GM18861 (cell line): ENCODE measurements at regions not wholly inside any gene's neighbourhood (a gene's known extent, or its start where the extent isn't known, plus 50 kb on each side); places are given as distances from the start of the nearest gene placed in this dataset.

Source experiments
- ATAC-seq: cut with Tn5 transposase; IDR thresholded peaks from one replicate; pipeline ENCODE4 v1.9.1; 2021; ENCODE audit not compliant: unreplicated experiment

DNA sequence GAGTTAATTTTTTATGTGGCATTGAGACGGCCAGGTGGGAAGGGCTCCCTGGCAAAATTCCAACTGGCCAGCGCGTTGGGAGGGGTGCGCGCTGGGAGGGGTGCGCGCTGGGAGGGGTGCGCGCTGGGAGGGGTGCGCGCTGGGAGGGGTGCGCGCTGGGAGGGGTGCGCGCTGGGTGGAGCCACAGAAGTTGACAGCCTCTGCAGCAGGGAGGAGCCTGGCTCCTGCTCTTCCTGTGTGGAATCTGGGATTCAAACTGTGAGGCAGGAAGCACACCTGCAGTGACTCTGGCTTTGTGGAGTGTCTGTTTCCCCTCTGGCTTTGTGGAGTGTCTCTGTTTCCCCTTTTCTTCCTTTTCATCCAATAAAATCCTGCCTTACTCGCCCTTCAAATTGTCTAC is 147.9 kb upstream of the CBLN2 start:
- no peak for ATAC-seq

DNA sequence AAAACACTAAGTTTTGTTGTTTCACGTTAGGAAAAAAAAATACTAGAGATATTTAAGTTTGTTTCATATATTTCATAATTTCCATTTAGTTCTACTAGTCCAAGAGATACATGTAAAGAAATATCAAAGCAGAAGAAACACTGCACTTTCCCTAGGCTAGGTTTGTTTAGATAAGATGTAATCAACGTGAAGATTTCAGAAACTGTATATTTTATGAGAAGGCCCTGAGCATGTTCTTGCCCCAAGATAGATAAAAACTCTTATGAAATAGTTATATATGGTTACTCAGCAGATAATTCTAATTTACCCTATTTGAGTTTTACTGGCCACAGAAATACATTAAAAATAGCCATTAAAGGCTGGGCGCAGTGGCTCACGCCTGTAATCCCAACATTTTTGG is 143.6 kb upstream of the CBLN2 start:
- ATAC-seq = no peak

DNA sequence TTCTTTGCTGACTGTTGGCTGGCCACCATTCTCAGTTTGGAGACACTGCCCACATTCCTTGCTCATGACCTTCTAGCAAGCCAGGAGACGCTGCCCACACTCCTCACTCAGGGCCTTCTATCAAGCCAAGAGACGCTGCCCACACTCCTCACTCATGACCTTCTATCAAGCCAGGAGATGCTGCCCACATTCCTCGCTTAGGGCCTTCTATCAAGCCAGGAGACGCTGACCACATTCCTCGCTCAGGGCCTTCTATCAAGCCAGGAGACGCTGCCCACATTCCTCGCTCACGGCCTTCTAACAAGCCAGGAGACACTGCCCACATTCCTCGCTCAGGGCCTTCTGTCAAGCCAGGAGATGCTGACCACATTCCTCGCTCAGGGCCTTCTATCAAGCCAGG is 131.3 kb upstream of the CBLN2 start:
- no peak for ATAC-seq

DNA sequence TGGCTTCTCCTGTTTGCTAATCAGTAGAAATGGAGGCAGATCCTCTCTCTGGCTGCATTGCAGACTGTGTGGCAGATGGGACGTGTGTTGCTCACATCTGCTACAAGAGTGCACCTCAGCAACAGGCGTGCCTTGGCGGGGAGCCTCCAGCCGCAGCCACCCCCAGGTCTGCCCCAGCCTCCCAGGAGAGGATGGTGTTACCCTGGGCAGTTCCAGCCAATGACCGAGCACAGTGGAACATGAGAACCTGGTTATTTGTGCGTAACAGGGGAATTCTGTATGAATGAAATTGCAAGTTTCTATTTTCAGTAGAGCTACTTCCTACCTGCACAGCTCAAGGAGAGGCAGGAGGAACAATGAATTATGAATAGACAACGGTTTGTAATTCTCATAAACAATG is 130.6 kb upstream of the CBLN2 start:
- ATAC-seq = peak; percentile 90

DNA sequence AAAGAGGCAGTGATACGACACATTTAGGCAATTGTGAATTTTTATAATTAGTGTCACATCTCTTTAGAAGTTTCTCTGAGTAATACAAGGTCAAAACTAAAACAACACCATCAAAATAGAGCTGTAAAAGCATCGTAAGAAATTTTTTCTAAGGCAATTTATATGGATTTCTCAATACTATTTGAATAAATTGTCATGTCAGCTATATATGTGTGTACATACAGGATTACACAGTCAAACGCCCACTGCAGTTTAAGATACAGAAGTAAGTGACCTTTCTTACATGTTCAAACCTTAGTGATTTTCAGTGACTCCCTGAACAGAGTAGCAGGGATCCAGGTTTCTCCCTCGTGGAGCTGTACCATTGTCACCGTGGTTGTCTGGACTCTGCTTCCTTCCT is 129.1 kb upstream of the CBLN2 start:
- no peak for ATAC-seq

DNA sequence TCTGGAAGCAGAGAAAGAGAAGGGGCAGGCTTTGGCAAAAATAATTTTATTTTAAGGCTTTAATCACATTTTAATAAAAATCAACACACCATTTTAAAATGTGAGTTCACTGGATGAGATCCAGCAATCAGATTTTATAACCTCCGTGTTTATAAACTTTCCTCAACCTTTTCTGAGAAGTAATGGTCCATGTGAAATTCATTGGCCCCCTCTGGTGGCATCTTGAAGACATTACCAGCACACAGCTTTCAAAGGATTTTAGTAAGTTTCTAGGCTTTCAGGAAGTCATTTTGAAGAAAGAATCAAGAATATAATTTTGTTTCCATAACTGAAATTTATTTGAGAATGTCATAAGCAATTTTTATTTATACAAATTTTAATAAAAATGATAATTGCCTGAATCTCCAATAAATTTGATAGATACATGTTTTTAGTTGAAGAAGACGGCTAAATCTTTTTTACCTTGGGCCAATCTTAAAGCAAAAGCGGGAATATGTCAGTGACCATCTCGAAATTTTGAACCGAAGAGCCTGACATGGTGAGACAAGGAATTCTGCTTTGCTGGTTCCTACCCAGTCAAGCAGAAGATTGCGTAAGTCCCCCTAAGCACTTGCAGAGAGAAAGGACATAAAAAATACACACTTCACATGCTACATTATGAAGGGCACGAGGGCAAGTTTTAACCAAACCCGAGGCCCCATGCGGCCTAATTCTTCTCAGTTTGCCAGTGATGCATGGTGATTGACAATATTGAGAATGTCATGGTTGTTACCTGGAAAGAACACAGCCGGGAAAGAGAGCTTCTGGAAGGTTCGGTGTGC is 128.4 kb upstream of the CBLN2 start:
- ATAC-seq = peak; percentile 37

DNA sequence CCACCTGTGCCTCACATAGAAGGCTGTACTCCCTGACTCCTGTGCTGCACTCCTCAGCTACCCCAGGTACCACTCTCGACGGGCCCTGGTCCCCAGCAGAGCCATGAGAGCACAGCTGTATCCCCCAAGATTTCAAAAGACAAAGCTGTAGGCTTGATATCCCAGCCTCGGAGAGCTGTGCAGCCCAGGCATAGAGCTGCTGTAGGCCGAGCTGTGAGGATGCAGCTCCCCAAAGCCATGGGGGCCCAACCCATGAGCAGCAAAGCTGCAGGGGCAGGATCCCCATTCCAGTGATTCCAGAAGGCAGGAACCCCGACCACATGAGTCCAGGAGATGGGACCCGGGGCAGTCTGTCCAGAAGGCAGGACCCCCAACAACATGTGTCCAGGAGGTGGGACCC is 123.8 kb upstream of the CBLN2 start:
- ATAC-seq = no peak

DNA sequence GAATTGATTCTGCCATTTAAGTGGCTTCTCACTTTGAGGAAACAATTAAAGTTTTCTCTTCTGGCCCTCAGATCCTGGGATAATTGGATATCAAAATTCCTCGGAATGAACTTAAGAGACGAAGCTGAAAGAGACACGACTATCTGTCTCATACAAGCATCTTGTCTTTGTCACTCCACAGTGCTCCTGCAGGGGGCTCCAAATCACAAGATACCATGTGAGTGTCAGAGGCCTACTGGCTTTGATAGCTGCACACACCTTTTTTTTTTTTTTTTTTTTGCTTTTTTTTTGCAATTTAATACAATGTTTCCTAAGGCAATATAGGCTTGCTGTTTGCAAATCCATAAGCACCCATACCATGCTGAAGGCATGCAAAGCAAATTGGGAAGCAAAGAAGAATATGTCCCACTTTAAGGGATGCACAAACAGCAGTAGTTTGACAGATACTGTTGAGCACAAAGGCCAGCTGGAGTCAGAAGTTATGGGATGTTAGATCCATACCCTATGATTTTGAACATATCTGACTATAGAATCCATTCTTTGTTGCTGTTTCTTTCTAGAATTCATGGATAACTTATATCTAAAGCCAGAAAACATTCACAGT is 109.0 kb upstream of the CBLN2 start:
- ATAC-seq = peak; percentile 96

DNA sequence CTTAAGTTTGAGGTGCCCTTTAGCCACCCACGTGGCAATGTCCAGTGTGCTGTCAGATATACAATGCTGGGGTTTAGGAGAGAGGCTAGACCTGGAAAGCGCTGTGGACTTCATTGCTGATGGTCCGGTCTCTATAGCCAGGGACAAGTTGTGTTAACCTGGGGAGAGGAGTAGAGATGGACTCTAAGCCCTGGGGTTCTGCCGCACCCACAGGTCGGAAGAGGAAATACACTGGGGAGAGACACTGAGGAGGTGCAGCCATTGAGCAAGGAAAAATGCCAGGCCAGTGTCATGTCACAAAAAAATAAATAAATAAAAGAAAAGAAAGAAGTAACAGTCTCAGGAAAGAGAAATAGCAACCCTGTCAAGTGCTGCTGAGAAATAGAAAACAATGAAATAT is 106.9 kb upstream of the CBLN2 start:
- ATAC-seq = no peak

DNA sequence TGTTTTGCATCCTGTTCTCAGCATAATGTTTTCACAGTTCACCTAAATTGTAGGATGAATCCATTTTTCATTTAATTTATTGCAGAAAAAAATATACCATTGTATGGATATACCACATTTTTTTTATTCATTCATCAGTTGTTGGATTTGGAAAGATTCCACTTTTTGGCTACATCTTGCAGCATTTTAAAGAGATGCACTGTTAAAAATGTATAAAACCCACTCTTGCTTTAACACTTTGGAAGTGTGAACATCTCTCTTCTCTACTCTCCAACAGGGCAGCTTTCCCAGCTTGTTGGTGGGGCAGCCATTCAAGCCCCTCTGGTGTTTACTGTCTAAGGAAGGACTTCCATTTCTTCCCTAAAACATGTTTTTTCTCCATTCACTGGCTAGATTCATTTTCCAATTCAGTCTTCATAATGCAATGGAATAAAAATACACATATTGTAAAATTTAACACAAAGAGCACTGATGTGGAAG is 104.4 kb upstream of the CBLN2 start:
- no peak for ATAC-seq

DNA sequence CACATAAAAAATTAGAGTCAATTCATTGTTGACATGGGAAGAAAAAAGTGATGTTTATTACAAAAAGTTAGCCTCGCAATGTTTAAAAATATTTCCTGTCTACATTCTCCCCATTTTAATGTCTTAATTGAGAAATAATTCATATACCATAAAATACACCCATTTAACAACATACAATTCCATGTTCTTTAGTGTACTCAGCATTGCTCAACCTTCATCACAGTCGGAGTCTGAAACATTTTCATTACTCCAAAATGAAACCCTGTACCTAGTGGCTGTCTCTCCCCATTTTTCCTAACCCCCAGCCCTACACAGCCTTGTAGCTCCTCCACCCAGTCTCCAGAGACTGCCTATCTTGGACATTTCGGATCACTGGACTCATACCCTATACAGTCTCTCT is 103.9 kb upstream of the CBLN2 start:
- no peak for ATAC-seq

DNA sequence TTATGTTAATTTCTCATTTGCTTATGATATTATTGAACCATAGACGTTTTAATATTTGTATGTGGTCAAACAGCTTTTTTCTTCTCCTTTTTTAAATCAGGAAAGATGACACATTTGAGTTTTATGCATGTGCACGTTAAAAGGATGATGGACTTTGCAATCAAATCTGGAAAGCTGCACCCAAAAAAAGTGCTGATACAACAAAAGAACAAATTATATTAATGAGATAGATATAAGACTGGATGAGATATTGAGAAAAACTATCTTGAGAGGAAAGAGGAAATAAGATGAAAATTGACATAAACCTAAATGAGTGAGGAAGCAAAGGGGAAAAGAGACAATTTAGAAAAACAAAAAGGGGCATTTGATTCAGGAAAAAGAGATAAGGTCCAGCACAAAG is 96.4 kb upstream of the CBLN2 start:
- ATAC-seq = no peak

DNA sequence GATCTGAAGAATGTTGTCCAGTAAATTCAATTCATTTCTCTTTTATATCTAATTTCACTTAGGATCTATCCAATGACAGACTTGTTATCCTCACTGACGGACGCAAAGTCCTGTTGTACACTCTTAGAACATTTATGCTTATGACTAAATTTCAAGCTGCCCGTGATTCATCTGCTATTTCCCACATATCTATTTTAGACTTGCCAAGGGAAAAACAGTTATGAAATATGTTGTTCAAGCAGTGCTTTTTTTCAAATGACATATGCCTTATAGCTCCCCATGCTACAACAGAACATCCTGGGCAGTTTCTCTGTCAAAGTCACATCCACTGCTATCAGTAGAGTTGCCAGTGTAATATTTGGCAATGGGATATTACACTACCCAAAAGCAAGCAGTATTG is 94.2 kb upstream of the CBLN2 start:
- ATAC-seq = no peak

DNA sequence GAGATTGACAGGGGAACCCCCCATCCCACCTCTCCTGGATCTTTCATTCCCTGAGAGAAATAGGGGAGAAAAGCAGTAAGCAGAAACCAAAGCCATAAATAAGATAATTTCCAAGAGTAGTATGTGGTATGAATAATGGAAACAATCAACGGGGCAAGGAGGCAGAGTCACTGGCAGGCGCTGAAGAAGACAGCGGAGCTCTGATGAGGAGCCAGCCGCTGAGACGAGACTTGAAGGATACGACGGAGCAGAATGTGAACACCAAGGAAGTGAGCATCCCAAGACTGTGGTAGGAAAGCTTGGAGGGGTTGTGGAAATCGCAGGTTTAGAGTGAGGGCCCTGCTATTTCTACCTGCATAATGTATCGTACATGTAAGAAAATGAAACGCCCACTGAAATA is 93.6 kb upstream of the CBLN2 start:
- ATAC-seq = no peak

DNA sequence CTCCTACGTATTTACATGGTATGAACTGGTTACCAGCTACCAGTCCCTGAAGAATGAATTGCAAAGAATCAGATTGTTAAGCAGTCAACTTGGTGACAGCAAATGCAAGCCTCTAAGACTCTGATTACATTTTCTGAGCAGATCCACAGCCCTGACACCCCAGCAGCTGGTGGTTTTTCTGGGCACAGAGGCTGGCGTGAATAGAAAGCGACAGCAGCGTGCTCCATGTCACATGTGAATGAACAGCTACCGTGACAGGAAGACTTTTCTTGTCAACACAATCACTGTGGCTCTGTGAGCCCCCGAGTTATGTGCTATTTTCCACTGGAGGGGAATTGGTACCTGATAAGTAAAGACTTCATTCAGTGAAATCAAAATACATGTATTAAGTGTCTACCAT is 93.2 kb upstream of the CBLN2 start:
- no peak for ATAC-seq

DNA sequence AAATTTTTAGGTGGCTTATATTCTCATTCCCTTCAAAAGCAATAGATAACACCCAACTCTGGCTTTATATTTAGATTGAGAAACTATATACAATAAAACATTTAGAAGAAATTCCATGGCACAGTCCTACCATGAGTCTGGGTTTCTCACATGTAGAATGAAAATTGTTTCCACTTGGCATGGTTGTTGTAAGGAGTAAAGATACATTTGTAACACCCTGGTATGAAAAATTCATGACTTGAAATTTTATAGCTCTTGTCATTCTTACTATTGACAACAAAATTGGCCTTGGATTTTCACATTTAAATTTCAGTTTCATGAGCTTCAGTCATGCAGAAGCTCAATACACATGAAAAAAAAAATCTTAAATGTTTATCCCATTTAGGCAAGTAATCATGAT is 92.5 kb upstream of the CBLN2 start:
- no peak for ATAC-seq

DNA sequence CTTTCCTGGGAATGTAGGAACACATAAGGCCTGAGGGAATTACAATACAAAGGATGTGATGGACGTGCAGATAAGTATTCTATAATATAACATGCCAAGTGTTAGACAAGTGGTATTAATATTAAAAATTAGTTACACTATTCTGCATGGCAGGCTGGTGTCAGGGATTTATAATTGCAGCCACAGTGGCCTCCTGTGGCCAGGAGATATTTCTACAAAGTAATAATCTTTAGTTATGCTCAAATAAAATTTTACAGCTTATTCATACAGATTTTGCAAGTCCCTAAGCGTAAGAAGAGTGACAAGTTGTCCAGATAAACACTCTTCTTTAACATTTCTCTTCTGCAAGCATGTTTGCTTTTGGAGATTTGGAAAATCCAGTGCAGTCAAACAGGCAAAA is 90.4 kb upstream of the CBLN2 start:
- no peak for ATAC-seq

DNA sequence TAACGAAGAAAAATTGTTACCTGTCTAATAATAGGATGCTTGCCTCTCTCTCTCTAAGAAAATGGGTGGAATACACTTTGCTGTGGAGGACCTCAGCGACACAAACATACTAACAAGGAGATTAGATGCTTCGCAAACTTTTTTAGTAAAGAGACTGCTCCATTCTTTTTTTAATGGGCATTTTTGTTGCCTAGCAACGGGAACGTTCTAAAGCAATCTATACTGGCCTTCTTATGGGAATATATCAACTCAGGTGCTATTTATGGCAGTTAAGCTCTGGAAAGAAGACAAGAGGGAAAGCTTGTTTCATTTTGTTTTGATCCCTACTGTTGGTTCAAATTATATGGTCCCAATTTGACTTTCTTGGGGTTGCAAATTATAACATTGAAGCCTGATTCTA is 86.8 kb upstream of the CBLN2 start:
- no peak for ATAC-seq

DNA sequence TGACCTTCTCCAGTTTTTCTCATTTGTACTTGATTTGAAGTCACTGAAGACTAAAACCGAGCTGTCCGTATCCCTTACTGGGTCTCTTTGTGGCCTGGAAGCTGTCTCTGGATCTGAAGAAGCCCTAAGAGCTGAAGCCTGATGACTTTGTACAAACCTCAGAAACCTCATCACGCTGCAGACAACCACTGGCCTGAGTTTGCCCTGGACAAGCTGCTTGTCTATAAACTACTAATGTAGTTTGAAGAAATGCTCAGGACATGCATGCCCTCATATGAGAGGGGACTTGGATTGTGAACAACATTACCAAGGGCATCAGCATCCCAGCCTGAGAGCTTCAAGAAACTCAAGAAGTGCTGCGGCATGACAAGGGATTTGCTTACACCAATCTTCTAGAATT is 79.3 kb upstream of the CBLN2 start:
- no peak for ATAC-seq

DNA sequence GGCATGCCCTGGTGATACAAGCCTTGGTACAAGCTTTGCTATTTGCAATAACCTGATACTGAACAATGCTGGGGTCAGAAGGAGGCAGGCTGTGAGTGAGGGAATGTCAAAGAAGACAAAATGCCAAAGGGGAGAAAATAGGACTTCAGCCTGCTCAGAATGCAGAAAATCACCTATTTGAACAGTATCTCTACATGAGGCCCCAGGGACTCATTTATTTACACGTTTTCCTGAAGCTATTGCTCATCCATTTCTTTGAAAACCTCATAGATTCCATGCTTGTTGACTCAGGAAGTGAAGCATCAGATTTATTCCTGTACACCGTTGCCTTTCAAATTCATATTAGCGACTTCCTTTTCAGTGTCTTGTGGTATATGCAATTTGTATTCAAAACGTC is 69.4 kb upstream of the CBLN2 start:
- no peak for ATAC-seq

DNA sequence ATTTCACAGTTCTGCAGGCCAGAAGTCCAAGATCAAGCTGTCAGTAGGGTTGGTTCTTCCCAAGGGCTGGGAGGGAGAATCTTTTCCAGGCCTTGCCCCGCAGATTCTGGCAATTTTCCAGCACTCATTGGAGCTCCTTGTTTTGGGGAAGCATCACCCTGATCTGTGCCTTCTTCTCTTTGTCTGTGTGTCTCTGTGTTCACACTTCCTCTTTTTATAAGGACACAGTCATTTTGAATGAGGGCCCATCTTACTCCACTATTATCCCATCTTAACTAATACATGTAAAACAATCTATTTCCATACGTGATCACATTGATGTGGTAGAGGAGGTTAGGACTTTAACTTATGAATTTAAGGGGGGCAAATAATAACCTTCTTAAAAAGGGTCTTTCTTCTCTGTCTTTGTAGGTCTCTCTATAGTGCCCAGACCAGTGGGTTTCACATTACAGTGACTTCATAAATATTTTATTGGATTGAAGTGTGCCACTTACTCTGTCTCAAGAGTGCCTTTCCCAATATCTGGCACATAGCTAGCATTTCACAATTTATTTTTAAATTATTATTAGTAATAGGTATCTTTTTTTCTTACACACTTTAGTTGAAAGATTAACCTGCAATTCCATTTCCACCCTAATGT is 68.9 kb upstream of the CBLN2 start:
- ATAC-seq = no peak

DNA sequence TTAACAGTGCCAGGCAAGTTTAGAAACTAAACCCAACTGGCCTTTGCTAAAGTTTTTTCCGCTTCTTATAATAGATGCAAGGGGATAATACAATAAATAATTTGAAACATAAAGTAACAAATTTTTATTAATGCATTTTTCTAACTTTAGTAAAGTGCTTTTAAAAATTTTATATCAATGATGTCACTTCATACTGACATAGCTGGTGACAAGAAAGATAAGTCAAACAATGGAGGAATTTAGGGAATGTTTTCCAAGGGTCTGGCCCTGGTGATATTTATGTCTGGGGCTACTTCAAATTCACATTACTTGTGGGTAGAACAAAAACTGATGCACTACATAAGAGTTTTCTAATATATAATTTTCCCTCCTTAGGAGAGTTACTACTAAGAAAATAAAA is 61.2 kb upstream of the CBLN2 start:
- ATAC-seq = no peak
